GM21360 (cell line): ENCODE measurements at regions not wholly inside any gene's neighbourhood (a gene's known extent, or its start where the extent isn't known, plus 50 kb on each side); places are given as distances from the start of the nearest gene placed in this dataset.
"Not testable (repeated sequence)": the region's sequence is repeated elsewhere in the genome, so short reads cannot be mapped to it uniquely, and the experiment has no call there.

Source experiments
- ATAC-seq: cut with Tn5 transposase; IDR thresholded peaks from one replicate; pipeline ENCODE4 v1.9.1; 2021; ENCODE audit warnings: mild to moderate bottlenecking, moderate library complexity; ENCODE audit not compliant: unreplicated experiment

GRCh38 chr9:83138422-83139135, 75.6 kb upstream of the RASEF start:
- ATAC-seq = no peak

DNA sequence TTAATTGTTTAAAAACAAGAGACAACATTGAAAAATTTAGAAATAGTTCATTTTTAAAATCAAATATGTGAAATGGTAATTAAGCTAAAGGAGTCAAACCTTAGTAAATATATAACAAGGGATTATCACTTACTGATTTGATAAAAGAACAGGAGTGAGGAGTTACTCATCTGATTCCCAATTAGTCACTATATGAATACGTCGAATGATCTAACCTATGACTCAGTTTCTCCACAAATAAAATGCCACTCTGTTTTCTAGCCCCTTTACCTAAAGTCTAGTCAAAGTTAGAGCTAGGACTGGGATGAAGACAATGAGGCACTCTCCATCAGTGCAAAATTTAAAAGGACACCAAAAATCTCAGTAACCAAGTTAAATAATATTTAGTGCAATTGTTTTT, 70.4 kb upstream of the RASEF start:
- no peak for ATAC-seq

DNA sequence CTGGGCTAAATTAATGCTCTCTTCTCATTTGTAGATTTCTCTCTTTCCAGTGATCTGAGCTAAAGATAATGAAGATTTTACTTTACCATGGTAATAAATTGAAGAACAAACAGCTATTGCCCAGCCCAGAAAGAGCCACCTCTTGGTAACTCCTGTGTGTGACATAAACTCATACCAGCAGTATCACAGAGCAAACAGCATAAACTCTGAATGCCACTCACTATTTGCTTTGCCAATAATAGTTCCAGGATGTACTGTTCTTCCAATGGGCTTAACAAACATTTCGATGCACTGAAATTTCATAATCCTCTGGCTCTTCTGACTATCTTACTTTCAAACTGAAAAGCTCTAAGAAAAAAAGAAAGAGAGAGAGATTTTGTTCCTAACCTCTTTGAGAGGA, 69.8 kb upstream of the RASEF start:
- ATAC-seq = no peak

- ATAC-seq = no peak
Observed at GRCh38 chr9:83130541-83130940, 67.6 kb upstream of the RASEF start.

DNA sequence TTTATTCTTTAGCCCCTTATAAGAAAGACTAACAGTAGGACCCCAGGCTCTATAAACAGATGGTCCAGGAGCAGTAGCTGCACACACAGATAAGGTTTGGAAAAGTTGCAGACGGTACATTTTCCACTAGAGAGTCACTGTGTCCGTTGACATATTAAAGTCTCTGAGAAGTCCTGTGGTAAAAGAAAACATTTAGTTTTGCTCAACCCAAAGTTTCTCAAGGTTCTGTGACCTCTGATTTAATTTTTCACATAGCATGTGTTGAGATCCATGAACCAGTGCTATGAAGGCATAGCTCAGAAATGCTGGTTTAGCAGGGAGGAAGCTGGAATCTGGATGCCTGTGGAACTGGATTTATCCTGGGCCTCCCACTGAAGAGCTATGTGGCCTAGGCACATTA, 62.7 kb upstream of the RASEF start:
- no peak for ATAC-seq

- no peak for ATAC-seq
Observed at GRCh38 chr9:83119873-83120272, 56.9 kb upstream of the RASEF start.

- ATAC-seq = no peak
Observed at GRCh38 chr9:83116026-83116425, 53.1 kb upstream of the RASEF start.

GRCh38 chr9:83113445-83113844, 50.5 kb upstream of the RASEF start:
- ATAC-seq = not testable (repeated sequence)
